DND-41 (cell line): ENCODE measurements at regions not wholly inside any gene's neighbourhood (a gene's known extent, or its start where the extent isn't known, plus 50 kb on each side); places are given as distances from the start of the nearest gene placed in this dataset.

Experiments used
- ATAC-seq: fragments of 200-7000 bp; cut with Tn5 transposase; 3 replicates; pipeline ENCODE4 v1.9.1; 2021; ENCODE audit warnings: low read depth; ENCODE audit not compliant: insufficient read depth
- DNase-seq: peaks from one replicate; pipeline ENCODE4 v3.0.0-alpha.2; 2020
- H2AFZ ChIP-seq: 2 replicates; pipeline ENCODE4 v1.6.0; 2012; ENCODE audit warnings: low read depth, low read length
- H3K27ac ChIP-seq: 2 replicates; pipeline ENCODE4 v1.5.1; 2012; ENCODE audit warnings: low read length, inconsistent platforms
- H3K27me3 ChIP-seq: fragments of 200-600 bp; sonication (generic); 2 replicates; pipeline ENCODE4 v1.6.0; 2012; ENCODE audit warnings: low read length, mild to moderate bottlenecking, inconsistent platforms; ENCODE audit not compliant: insufficient read depth, poor library complexity
- H3K36me3 ChIP-seq: 2 replicates; pipeline ENCODE4 v1.5.1; 2012; ENCODE audit warnings: low read length, inconsistent platforms; ENCODE audit not compliant: insufficient read depth
- H3K4me1 ChIP-seq: 2 replicates; pipeline ENCODE4 v1.5.1; 2012; ENCODE audit warnings: mild to moderate bottlenecking, low read length; ENCODE audit not compliant: insufficient read depth
- H3K4me2 ChIP-seq: 2 replicates; pipeline ENCODE4 v1.6.0; 2012; ENCODE audit warnings: mild to moderate bottlenecking, moderate library complexity, low read length, inconsistent platforms; ENCODE audit not compliant: insufficient read depth
- H3K4me3 ChIP-seq, 2 experiments: fragments of 200-600 bp in 1 of 2; shearing (Covaris generic) in 1 of 2; 2 replicates each; pipeline ENCODE4 v1.5.1; 2012 to 2016; ENCODE audit warnings: inconsistent platforms in 2 of 2, low read length in 2 of 2, mild to moderate bottlenecking in 2 of 2, low read depth in 1 of 2, moderate library complexity in 1 of 2
- H3K79me2 ChIP-seq: 2 replicates; pipeline ENCODE4 v1.6.0; 2012; ENCODE audit warnings: low read length, inconsistent platforms; ENCODE audit not compliant: insufficient read depth
- H3K9ac ChIP-seq: 2 replicates; pipeline ENCODE4 v1.6.0; 2012; ENCODE audit warnings: low read depth, mild to moderate bottlenecking, inconsistent platforms, low read length, moderate library complexity
- H3K9me3 ChIP-seq: 2 replicates; pipeline ENCODE4 v1.5.1; 2012; ENCODE audit warnings: low read length, moderate library complexity, mild to moderate bottlenecking, inconsistent platforms; ENCODE audit not compliant: insufficient read depth, severe bottlenecking
- H4K20me1 ChIP-seq: 2 replicates; pipeline ENCODE4 v1.6.0; 2012; ENCODE audit warnings: low read length; ENCODE audit not compliant: insufficient read depth
- EZH2 ChIP-seq: IDR thresholded peaks from 3 replicates; pipeline ENCODE4 v1.6.1; 2012; ENCODE audit warnings: borderline replicate concordance, low read depth, mild to moderate bottlenecking, moderate library complexity, low read length, inconsistent platforms; ENCODE audit not compliant: severe bottlenecking
- TF ChIP-seq, protein P1 (sequence below): IDR thresholded peaks from 2 replicates; pipeline ENCODE4 v1.5.1; 2012; ENCODE audit warnings: borderline replicate concordance, low read length, moderate library complexity, mild to moderate bottlenecking; ENCODE audit not compliant: poor library complexity, severe bottlenecking; ENCODE audit errors: extremely low read depth

DNA sequence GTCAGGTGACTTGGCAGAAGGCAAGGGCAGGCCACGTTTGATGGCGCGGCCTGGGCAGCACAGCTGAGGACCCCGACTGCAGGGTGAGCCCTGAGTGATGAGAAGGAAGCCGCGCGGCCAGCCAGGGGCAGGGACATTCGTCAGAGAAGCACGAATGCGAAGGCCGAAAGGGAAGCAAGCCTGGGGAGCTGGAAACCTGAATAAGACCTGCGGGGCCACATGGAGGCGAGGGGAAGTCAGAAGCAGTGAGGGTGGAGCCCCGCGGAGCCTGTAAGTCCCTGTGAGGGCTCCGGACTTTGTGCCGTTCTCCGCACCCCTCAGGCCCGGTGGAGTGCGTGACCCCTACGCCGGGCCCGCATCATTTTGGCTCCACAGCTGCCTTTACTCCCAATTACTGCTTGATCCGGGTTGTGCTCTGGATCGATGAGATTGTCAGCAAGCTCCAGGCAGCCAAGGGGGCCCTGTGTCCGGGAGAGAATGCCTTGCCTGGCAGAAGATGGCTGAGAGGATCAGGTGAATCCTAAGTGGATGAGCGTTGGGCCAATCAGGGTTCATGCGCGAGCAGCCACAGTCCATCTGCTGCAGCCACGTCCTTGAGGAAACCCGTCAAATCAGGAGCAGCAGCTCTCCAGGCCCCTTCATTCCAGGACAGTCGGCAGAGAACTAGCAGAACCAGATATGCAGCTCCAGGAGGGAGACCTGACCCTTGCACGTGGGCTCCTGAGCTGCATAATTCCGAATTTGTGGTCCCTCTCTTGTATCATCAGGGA is 293.3 kb upstream of the SHH start:
- DNase-seq, result no peak
- H3K27me3 ChIP-seq, result no peaks in the 10 kb centered on the region
- no peak overlapping the region for H3K4me3 ChIP-seq
- no peak overlapping the region for H3K9ac ChIP-seq
- H2AFZ ChIP-seq, result no peak overlapping the region
- H3K9me3 ChIP-seq, result peaks cover 3% of the 10 kb centered on the region
- TF ChIP-seq EZH2, result no peak
- TF ChIP-seq, protein P1, sequence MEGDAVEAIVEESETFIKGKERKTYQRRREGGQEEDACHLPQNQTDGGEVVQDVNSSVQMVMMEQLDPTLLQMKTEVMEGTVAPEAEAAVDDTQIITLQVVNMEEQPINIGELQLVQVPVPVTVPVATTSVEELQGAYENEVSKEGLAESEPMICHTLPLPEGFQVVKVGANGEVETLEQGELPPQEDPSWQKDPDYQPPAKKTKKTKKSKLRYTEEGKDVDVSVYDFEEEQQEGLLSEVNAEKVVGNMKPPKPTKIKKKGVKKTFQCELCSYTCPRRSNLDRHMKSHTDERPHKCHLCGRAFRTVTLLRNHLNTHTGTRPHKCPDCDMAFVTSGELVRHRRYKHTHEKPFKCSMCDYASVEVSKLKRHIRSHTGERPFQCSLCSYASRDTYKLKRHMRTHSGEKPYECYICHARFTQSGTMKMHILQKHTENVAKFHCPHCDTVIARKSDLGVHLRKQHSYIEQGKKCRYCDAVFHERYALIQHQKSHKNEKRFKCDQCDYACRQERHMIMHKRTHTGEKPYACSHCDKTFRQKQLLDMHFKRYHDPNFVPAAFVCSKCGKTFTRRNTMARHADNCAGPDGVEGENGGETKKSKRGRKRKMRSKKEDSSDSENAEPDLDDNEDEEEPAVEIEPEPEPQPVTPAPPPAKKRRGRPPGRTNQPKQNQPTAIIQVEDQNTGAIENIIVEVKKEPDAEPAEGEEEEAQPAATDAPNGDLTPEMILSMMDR, result no peak
- no peaks in the 10 kb centered on the region for H3K36me3 ChIP-seq
- ATAC-seq, result no peak
- H3K4me2 ChIP-seq, result no peak overlapping the region
- H4K20me1 ChIP-seq, result no peaks in the 10 kb centered on the region; the same call in 1 of the 2 replicates
- no peaks in the 10 kb centered on the region for H3K79me2 ChIP-seq
- H3K27ac ChIP-seq, result no peak overlapping the region
- H3K4me1 ChIP-seq, result no peaks in the 10 kb centered on the region

DNA sequence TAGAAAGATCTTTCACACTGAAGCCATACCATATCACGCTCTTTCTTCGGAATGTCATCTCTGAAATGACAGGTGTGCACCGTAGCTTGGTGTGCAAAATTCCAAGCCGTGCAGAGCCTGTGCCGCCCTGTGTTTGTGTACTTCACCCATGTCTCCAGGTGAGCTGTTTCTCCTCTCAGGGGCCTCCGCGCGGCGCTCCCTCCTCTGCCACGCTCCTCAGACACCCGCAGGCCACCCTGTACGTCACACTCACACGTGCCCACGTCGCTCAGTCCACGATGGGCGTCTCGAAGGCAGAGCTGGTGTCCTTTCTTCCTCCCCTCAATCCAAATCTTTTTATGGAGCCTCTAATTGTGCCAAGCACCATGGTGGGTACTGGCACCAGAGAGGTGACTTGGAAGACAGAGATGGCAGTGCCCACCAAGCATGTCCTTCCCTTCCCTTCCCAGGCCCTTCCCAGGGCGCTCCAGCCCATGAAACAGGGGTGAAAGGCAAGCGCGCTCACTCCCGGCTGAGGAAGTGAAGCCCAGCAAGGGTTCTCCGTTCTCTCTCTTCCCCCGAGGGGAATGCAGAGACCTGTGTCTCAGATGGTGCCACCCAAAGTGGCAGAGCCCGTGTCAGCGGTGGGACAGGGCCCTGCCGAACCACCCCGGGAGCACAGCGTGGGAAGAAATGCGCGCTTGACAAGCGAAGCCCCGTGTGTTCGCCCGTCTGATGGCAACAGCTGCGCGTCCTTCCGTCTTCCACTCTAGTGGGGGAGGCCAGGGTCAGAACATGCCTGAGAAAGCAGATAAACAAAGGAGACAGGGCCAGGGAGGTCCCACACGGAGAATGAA is 292.5 kb upstream of the SHH start:
- Histone ChIP-seq H3K36me3 (no peaks in the 10 kb centered on the region), H2AFZ (no peak overlapping the region), H3K4me1 (no peaks in the 10 kb centered on the region), H3K9ac (no peak overlapping the region), H4K20me1 (no peaks in the 10 kb centered on the region; the same call in 1 of the 2 replicates), H3K9me3 (peaks cover 3% of the 10 kb centered on the region), H3K79me2 (no peaks in the 10 kb centered on the region), H3K4me3 (no peak overlapping the region), H3K27me3 (no peaks in the 10 kb centered on the region), H3K27ac (no peak overlapping the region), H3K4me2 (no peak overlapping the region)
- DNase-seq (no peak), ATAC-seq (no peak)
- TF ChIP-seq EZH2, result no peak
- TF ChIP-seq, protein P1, result no peak

DNA sequence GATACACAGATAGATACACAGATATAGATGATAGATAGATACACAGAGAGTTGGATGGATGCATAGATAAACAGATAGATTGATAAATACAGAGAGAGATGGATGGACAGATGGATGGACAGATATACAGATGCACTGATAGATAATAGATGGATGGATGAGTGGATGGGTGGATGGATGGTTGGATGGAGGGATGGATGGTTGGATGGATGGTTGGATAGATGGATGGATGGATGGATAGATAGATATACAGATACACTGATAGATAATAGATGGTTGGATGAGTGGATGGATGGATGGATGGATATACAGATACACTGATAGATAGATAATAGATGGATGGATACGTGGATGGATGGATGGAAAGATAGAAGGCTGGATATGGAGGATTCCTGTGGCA is 290.0 kb upstream of the SHH start:
- Histone ChIP-seq H4K20me1 (no peaks in the 10 kb centered on the region; the same call in 1 of the 2 replicates), H3K4me2 (no peak overlapping the region), H3K4me1 (no peaks in the 10 kb centered on the region), H3K27ac (no peak overlapping the region), H3K36me3 (no peaks in the 10 kb centered on the region), H3K79me2 (no peaks in the 10 kb centered on the region), H3K9me3 (peaks cover 3% of the 10 kb centered on the region), H3K4me3 (no peak overlapping the region), H3K9ac (no peak overlapping the region), H3K27me3 (no peaks in the 10 kb centered on the region), H2AFZ (no peak overlapping the region)
- TF ChIP-seq, protein P1, result no peak
- no peak for TF ChIP-seq EZH2
- ATAC-seq (no peak), DNase-seq (no peak)
